H1 (cell line): ENCODE measurements at regions not wholly inside any gene's neighbourhood (a gene's known extent, or its start where the extent isn't known, plus 50 kb on each side); places are given as distances from the start of the nearest gene placed in this dataset.

Source experiments
- KDM5A ChIP-seq: fragments of 200-600 bp; IDR thresholded peaks from 2 replicates; pipeline ENCODE4 v1.7.1; 2012; ENCODE audit warnings: mild to moderate bottlenecking, low read length, inconsistent platforms, mixed read lengths
- SIX5 ChIP-seq: IDR thresholded peaks from 2 replicates; pipeline ENCODE4 v1.6.1; 2011; ENCODE audit warnings: mild to moderate bottlenecking, low read depth, low read length
- TF ChIP-seq, protein P1 (sequence below): fragments of 300-600 bp; sonication (generic); IDR thresholded peaks from 2 replicates; pipeline ENCODE4 v1.7.1; 2012; ENCODE audit warnings: low read length, moderate library complexity, mild to moderate bottlenecking, inconsistent platforms; ENCODE audit not compliant: insufficient replicate concordance

- TF ChIP-seq, protein P1, sequence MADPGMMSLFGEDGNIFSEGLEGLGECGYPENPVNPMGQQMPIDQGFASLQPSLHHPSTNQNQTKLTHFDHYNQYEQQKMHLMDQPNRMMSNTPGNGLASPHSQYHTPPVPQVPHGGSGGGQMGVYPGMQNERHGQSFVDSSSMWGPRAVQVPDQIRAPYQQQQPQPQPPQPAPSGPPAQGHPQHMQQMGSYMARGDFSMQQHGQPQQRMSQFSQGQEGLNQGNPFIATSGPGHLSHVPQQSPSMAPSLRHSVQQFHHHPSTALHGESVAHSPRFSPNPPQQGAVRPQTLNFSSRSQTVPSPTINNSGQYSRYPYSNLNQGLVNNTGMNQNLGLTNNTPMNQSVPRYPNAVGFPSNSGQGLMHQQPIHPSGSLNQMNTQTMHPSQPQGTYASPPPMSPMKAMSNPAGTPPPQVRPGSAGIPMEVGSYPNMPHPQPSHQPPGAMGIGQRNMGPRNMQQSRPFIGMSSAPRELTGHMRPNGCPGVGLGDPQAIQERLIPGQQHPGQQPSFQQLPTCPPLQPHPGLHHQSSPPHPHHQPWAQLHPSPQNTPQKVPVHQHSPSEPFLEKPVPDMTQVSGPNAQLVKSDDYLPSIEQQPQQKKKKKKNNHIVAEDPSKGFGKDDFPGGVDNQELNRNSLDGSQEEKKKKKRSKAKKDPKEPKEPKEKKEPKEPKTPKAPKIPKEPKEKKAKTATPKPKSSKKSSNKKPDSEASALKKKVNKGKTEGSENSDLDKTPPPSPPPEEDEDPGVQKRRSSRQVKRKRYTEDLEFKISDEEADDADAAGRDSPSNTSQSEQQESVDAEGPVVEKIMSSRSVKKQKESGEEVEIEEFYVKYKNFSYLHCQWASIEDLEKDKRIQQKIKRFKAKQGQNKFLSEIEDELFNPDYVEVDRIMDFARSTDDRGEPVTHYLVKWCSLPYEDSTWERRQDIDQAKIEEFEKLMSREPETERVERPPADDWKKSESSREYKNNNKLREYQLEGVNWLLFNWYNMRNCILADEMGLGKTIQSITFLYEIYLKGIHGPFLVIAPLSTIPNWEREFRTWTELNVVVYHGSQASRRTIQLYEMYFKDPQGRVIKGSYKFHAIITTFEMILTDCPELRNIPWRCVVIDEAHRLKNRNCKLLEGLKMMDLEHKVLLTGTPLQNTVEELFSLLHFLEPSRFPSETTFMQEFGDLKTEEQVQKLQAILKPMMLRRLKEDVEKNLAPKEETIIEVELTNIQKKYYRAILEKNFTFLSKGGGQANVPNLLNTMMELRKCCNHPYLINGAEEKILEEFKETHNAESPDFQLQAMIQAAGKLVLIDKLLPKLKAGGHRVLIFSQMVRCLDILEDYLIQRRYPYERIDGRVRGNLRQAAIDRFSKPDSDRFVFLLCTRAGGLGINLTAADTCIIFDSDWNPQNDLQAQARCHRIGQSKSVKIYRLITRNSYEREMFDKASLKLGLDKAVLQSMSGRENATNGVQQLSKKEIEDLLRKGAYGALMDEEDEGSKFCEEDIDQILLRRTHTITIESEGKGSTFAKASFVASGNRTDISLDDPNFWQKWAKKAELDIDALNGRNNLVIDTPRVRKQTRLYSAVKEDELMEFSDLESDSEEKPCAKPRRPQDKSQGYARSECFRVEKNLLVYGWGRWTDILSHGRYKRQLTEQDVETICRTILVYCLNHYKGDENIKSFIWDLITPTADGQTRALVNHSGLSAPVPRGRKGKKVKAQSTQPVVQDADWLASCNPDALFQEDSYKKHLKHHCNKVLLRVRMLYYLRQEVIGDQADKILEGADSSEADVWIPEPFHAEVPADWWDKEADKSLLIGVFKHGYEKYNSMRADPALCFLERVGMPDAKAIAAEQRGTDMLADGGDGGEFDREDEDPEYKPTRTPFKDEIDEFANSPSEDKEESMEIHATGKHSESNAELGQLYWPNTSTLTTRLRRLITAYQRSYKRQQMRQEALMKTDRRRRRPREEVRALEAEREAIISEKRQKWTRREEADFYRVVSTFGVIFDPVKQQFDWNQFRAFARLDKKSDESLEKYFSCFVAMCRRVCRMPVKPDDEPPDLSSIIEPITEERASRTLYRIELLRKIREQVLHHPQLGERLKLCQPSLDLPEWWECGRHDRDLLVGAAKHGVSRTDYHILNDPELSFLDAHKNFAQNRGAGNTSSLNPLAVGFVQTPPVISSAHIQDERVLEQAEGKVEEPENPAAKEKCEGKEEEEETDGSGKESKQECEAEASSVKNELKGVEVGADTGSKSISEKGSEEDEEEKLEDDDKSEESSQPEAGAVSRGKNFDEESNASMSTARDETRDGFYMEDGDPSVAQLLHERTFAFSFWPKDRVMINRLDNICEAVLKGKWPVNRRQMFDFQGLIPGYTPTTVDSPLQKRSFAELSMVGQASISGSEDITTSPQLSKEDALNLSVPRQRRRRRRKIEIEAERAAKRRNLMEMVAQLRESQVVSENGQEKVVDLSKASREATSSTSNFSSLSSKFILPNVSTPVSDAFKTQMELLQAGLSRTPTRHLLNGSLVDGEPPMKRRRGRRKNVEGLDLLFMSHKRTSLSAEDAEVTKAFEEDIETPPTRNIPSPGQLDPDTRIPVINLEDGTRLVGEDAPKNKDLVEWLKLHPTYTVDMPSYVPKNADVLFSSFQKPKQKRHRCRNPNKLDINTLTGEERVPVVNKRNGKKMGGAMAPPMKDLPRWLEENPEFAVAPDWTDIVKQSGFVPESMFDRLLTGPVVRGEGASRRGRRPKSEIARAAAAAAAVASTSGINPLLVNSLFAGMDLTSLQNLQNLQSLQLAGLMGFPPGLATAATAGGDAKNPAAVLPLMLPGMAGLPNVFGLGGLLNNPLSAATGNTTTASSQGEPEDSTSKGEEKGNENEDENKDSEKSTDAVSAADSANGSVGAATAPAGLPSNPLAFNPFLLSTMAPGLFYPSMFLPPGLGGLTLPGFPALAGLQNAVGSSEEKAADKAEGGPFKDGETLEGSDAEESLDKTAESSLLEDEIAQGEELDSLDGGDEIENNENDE = no peak
- no peak for TF ChIP-seq KDM5A
- TF ChIP-seq SIX5 = no peak
Measured at GRCh38 chr11:122040464-122040863, 75.6 kb downstream of the BLID start (continued).
